AG04449 (cell line): ENCODE measurements at regions not wholly inside any gene's neighbourhood (a gene's known extent, or its start where the extent isn't known, plus 50 kb on each side); places are given as distances from the start of the nearest gene placed in this dataset.

Experiments used
- CTCF ChIA-PET: fragments of 350-600 bp; formaldehyde crosslinking; extraction: SDS; loops from one replicate; lab custom pipeline; 2021; ENCODE audit warnings: antibody characterized with exemption; lab: Yijun Ruan, JAX
- POLR2A ChIA-PET: fragments of 400-600, 350-600 bp; formaldehyde crosslinking; extraction: SDS; loops from one replicate; lab custom pipeline; 2020; ENCODE audit warnings: antibody characterized with exemption, inconsistent platforms; lab: Yijun Ruan, JAX
- DNase-seq: peaks from one replicate; pipeline ENCODE4 v3.0.0-alpha.2; 2010; ENCODE audit warnings: low read depth, low spot score
- H3K4me3 ChIP-seq: 2 replicates; pipeline ENCODE4 v1.5.1; 2011; ENCODE audit warnings: low read depth, mild to moderate bottlenecking, control low read depth, low read length
- CTCF ChIP-seq: IDR thresholded peaks from one replicate; pipeline ENCODE4 v1.5.1; 2011; ENCODE audit warnings: mild to moderate bottlenecking, moderate library complexity, low read length, control low read depth, inconsistent platforms; ENCODE audit not compliant: insufficient read depth; ENCODE audit errors: missing control alignments

GRCh38 chr3:69530554-69530953, 144.7 kb upstream of the FRMD4B start:
- POLR2A ChIA-PET: no interaction called here
- no peak overlapping the region for H3K4me3 ChIP-seq
- no peak for DNase-seq
- CTCF ChIA-PET: no interaction called here
- no peak for TF ChIP-seq CTCF

GRCh38 chr3:69527498-69527897, 141.6 kb upstream of the FRMD4B start:
- ChIA-PET POLR2A (no interaction called here), CTCF (no interaction called here)
- no peak for DNase-seq
- no peak overlapping the region for H3K4me3 ChIP-seq
- no peak for TF ChIP-seq CTCF

- ChIA-PET POLR2A (no interaction called here), CTCF (no interaction called here)
- H3K4me3 ChIP-seq: no peak overlapping the region
- DNase-seq: no peak
- no peak for TF ChIP-seq CTCF
Observed at GRCh38 chr3:69524816-69525215, 138.9 kb upstream of the FRMD4B start.

GRCh38 chr3:69521286-69521685, 135.4 kb upstream of the FRMD4B start:
- TF ChIP-seq CTCF: no peak
- H3K4me3 ChIP-seq: no peak overlapping the region
- ChIA-PET POLR2A (no interaction called here), CTCF (no interaction called here)
- no peak for DNase-seq

GRCh38 chr3:69511361-69511760, 125.5 kb upstream of the FRMD4B start:
- TF ChIP-seq CTCF: no peak
- no peak for DNase-seq
- POLR2A ChIA-PET: no interaction called here
- CTCF ChIA-PET: no interaction called here
- no peak overlapping the region for H3K4me3 ChIP-seq

GRCh38 chr3:69510481-69511030, 124.7 kb upstream of the FRMD4B start:
- POLR2A ChIA-PET: no interaction called here
- TF ChIP-seq CTCF: no peak
- no peak for DNase-seq
- no peak overlapping the region for H3K4me3 ChIP-seq
- CTCF ChIA-PET: no interaction called here
